PFSK-1 (cell line): ENCODE measurements at regions not wholly inside any gene's neighbourhood (a gene's known extent, or its start where the extent isn't known, plus 50 kb on each side); places are given as distances from the start of the nearest gene placed in this dataset.

Experiments used
- POLR2AphosphoS5 ChIP-seq: IDR thresholded peaks from 2 replicates; pipeline ENCODE4 v1.6.1; 2012; ENCODE audit warnings: low read depth, mild to moderate bottlenecking, control low read depth, low read length, moderate library complexity
- TAF1 ChIP-seq: IDR thresholded peaks from 2 replicates; pipeline ENCODE4 v1.6.1; 2012; ENCODE audit warnings: low read length, control low read depth, borderline replicate concordance; ENCODE audit not compliant: insufficient read depth
- TF ChIP-seq, protein P1 (sequence below), 2 experiments: IDR thresholded peaks; 2 replicates each; pipeline versions ENCODE4 v1.6.1 to v1.8.0; 2011 to 2012; ENCODE audit warnings: low read depth in 2 of 2, low read length in 2 of 2, control low read depth in 1 of 2, inconsistent platforms in 1 of 2, mild to moderate bottlenecking in 1 of 2, moderate library complexity in 1 of 2; ENCODE audit not compliant: insufficient read depth in 1 of 2

- no peak for TF ChIP-seq POLR2AphosphoS5
- TF ChIP-seq, protein P1, sequence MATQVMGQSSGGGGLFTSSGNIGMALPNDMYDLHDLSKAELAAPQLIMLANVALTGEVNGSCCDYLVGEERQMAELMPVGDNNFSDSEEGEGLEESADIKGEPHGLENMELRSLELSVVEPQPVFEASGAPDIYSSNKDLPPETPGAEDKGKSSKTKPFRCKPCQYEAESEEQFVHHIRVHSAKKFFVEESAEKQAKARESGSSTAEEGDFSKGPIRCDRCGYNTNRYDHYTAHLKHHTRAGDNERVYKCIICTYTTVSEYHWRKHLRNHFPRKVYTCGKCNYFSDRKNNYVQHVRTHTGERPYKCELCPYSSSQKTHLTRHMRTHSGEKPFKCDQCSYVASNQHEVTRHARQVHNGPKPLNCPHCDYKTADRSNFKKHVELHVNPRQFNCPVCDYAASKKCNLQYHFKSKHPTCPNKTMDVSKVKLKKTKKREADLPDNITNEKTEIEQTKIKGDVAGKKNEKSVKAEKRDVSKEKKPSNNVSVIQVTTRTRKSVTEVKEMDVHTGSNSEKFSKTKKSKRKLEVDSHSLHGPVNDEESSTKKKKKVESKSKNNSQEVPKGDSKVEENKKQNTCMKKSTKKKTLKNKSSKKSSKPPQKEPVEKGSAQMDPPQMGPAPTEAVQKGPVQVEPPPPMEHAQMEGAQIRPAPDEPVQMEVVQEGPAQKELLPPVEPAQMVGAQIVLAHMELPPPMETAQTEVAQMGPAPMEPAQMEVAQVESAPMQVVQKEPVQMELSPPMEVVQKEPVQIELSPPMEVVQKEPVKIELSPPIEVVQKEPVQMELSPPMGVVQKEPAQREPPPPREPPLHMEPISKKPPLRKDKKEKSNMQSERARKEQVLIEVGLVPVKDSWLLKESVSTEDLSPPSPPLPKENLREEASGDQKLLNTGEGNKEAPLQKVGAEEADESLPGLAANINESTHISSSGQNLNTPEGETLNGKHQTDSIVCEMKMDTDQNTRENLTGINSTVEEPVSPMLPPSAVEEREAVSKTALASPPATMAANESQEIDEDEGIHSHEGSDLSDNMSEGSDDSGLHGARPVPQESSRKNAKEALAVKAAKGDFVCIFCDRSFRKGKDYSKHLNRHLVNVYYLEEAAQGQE (IDR thresholded peaks at IDR 0.05; ENCODE audit: insufficient read depth in 1 of 2, low read depth in 2 of 2, low read length in 2 of 2): no peak
- no peak for TF ChIP-seq TAF1
Measured at GRCh38 chr20:17890330-17890729, 78.3 kb downstream of the SNX5 start.
